ENCODE measurements at regions not wholly inside any gene's neighbourhood (a gene's known extent, or its start where the extent isn't known, plus 50 kb on each side); places are given as distances from the start of the nearest gene placed in this dataset.

- no peak for TF ChIP-seq CTCF (IDR thresholded peaks at IDR 0.05)
- no peak for TF ChIP-seq ZBTB43 (CRISPR knock-in tag; IDR thresholded peaks at IDR 0.05)
- no peak for TF ChIP-seq USF1 (CRISPR knock-in tag; IDR thresholded peaks at IDR 0.05)
Observed at GRCh38 chr13:109593230-109593629, 193.2 kb downstream of the IRS2 start.
